H1 (cell line): ENCODE measurements at regions not wholly inside any gene's neighbourhood (a gene's known extent, or its start where the extent isn't known, plus 50 kb on each side); places are given as distances from the start of the nearest gene placed in this dataset.

Experiments used
- CTCF ChIA-PET: fragments of 300-600 bp; sonication (Branson Sonifier 250); formaldehyde crosslinking; loops from one replicate; lab custom pipeline; 2021; ENCODE audit not compliant: partially characterized antibody; lab: Charles Lee
- POLR2A ChIA-PET: fragments of 300-600 bp; sonication (Branson Sonifier 250); formaldehyde crosslinking; loops from one replicate; lab custom pipeline; 2021; ENCODE audit warnings: inconsistent platforms; ENCODE audit not compliant: partially characterized antibody; lab: Charles Lee
- DNase-seq, 2 experiments: peaks; one replicate each; pipeline versions ENCODE4 v3.0.0 to v3.0.0-alpha.2; 2010 to 2022; ENCODE audit warnings: low spot score in 2 of 2, low read depth in 1 of 2, mixed read lengths in 1 of 2
- FAIRE-seq: peaks from 2 replicates; lab custom pipeline; 2011; peaks lifted over from hg19 to GRCh38; lab: Jason Lieb, UNC
- H2AFZ ChIP-seq: 2 replicates; pipeline ENCODE4 v1.8.1; 2012; ENCODE audit warnings: low read length, inconsistent platforms
- H2AK5ac ChIP-seq: 2 replicates; pipeline ENCODE4 v1.6.1; 2013; ENCODE audit warnings: low read depth, low read length
- H2BK120ac ChIP-seq: replicated peaks from 2 replicates; pipeline ENCODE3; 2013; ENCODE audit warnings: low read depth, low read length, inconsistent platforms
- H2BK12ac ChIP-seq: 2 replicates; pipeline ENCODE4 v1.6.1; 2013; ENCODE audit warnings: low read depth, low read length
- H2BK15ac ChIP-seq: 2 replicates; pipeline ENCODE4 v1.6.1; 2013; ENCODE audit warnings: low read length
- H2BK20ac ChIP-seq: 2 replicates; pipeline ENCODE4 v1.6.1; 2013; ENCODE audit warnings: low read length
- H2BK5ac ChIP-seq: 2 replicates; pipeline ENCODE4 v1.6.1; 2013; ENCODE audit warnings: low read depth, low read length
- H3K14ac ChIP-seq: 2 replicates; pipeline ENCODE4 v1.6.1; 2013; ENCODE audit warnings: inconsistent platforms; ENCODE audit not compliant: insufficient read length
- H3K18ac ChIP-seq: 2 replicates; pipeline ENCODE4 v1.6.1; 2013; ENCODE audit warnings: low read length; ENCODE audit errors: extremely low read depth
- H3K23ac ChIP-seq: 2 replicates; pipeline ENCODE4 v1.6.1; 2013; ENCODE audit warnings: inconsistent platforms; ENCODE audit not compliant: insufficient read length
- H3K23me2 ChIP-seq: 2 replicates; pipeline ENCODE4 v1.6.1; 2013; ENCODE audit warnings: low read depth, low read length
- H3K27ac ChIP-seq: 2 replicates; pipeline ENCODE4 v1.6.1; 2011; ENCODE audit warnings: low read depth, low read length, inconsistent platforms
- H3K27me3 ChIP-seq, 4 experiments: replicated peaks in 1 of 4; 1 replicate in 1 of 4; 2 replicates in 3 of 4; pipeline versions ENCODE4 v1.6.1 to v1.8.1; 2011 to 2013; ENCODE audit warnings: low read length in 3 of 4, mild to moderate bottlenecking in 3 of 4, inconsistent platforms in 2 of 4, mixed read lengths in 2 of 4, moderate library complexity in 1 of 4; ENCODE audit not compliant: control insufficient read depth in 3 of 4, insufficient read depth in 3 of 4; ENCODE audit errors: extremely low read depth in 1 of 4
- H3K36me3 ChIP-seq, 4 experiments: 2 replicates each; pipeline versions ENCODE4 v1.6.1 to v1.8.1; 2011 to 2013; ENCODE audit warnings: mild to moderate bottlenecking in 4 of 4, low read length in 3 of 4, moderate library complexity in 2 of 4, control low read depth in 1 of 4, inconsistent platforms in 1 of 4; ENCODE audit not compliant: insufficient read depth in 4 of 4, control insufficient read depth in 2 of 4
- H3K4ac ChIP-seq: replicated peaks from 2 replicates; pipeline ENCODE3; 2013; ENCODE audit warnings: low read length, low read depth, mixed read lengths, inconsistent platforms; ENCODE audit not compliant: insufficient read length
- H3K4me1 ChIP-seq, 4 experiments: replicated peaks in 1 of 4; 1 replicate in 1 of 4; 2 replicates in 3 of 4; pipeline versions ENCODE4 v1.6.1 to v1.8.1; 2011 to 2013; ENCODE audit warnings: low read length in 3 of 4, inconsistent platforms in 2 of 4, mixed read lengths in 1 of 4; ENCODE audit not compliant: insufficient read depth in 4 of 4, control insufficient read depth in 3 of 4
- H3K4me2 ChIP-seq, 2 experiments: 2 replicates each; pipeline versions ENCODE4 v1.6.1 to v1.8.1; 2011 to 2013; ENCODE audit warnings: low read depth in 2 of 2, low read length in 2 of 2, control low read depth in 1 of 2, inconsistent platforms in 1 of 2, mild to moderate bottlenecking in 1 of 2; ENCODE audit not compliant: insufficient read depth in 1 of 2
- H3K4me3 ChIP-seq, 4 experiments: fragments of 200-600, 300-600 bp in 1 of 4; sonication (generic), shearing (Covaris generic), sonication (Bioruptor Twin) in 1 of 4; 2 replicates each; pipeline versions ENCODE4 v1.5.1 to v1.8.1; 2011 to 2016; ENCODE audit warnings: low read length in 4 of 4, low read depth in 3 of 4, control low read depth in 2 of 4, inconsistent platforms in 2 of 4, mild to moderate bottlenecking in 2 of 4, mixed read lengths in 1 of 4, moderate library complexity in 1 of 4; ENCODE audit not compliant: insufficient read depth in 2 of 4; ENCODE audit errors: extremely low read depth in 1 of 4
- H3K56ac ChIP-seq: replicated peaks from 2 replicates; pipeline ENCODE3; 2013; ENCODE audit warnings: low read depth, mild to moderate bottlenecking, mixed read lengths, low read length, inconsistent platforms; ENCODE audit not compliant: insufficient read length
- H3K79me1 ChIP-seq: 2 replicates; pipeline ENCODE4 v1.6.1; 2013; ENCODE audit warnings: low read depth, low read length, control low read depth
- H3K79me2 ChIP-seq, 2 experiments: 2 replicates each; pipeline versions ENCODE4 v1.6.1 to v1.8.1; 2012 to 2013; ENCODE audit warnings: low read length in 2 of 2, mild to moderate bottlenecking in 2 of 2, inconsistent platforms in 1 of 2; ENCODE audit not compliant: insufficient read depth in 2 of 2, control insufficient read depth in 1 of 2
- H3K9ac ChIP-seq, 4 experiments: replicated peaks in 1 of 4; 1 replicate in 1 of 4; 2 replicates in 3 of 4; pipeline versions ENCODE4 v1.6.1 to v1.8.1; 2011 to 2013; ENCODE audit warnings: low read depth in 3 of 4, low read length in 3 of 4, control low read depth in 2 of 4, mild to moderate bottlenecking in 2 of 4, moderate library complexity in 2 of 4, inconsistent platforms in 1 of 4; ENCODE audit errors: extremely low read depth in 1 of 4
- H3K9me3 ChIP-seq, 2 experiments: 2 replicates each; pipeline versions ENCODE4 v1.6.1 to v1.8.1; 2012 to 2013; ENCODE audit warnings: mild to moderate bottlenecking in 2 of 2, moderate library complexity in 2 of 2, control low read depth in 1 of 2, inconsistent platforms in 1 of 2, low read depth in 1 of 2, low read length in 1 of 2, mixed read lengths in 1 of 2; ENCODE audit not compliant: insufficient read depth in 2 of 2
- H4K20me1 ChIP-seq, 2 experiments: replicated peaks in 1 of 2; 2 replicates each; pipeline versions ENCODE3 to v1.8.1; 2011 to 2013; ENCODE audit warnings: inconsistent platforms in 2 of 2, low read length in 2 of 2, mild to moderate bottlenecking in 1 of 2; ENCODE audit not compliant: insufficient read depth in 2 of 2, control insufficient read depth in 1 of 2
- H4K5ac ChIP-seq: 2 replicates; pipeline ENCODE4 v1.6.1; 2013; ENCODE audit warnings: low read length, low read depth, mixed read lengths, inconsistent platforms; ENCODE audit not compliant: insufficient read length
- H4K8ac ChIP-seq: 2 replicates; pipeline ENCODE4 v1.8.0; 2013; ENCODE audit warnings: mild to moderate bottlenecking, moderate library complexity, low read length, inconsistent platforms; ENCODE audit not compliant: insufficient read depth; ENCODE audit errors: extremely low read depth
- H4K91ac ChIP-seq: replicated peaks from 2 replicates; pipeline ENCODE3; 2013; ENCODE audit warnings: low read length, mixed read lengths, inconsistent platforms; ENCODE audit not compliant: insufficient read length
- YY1 ChIP-seq: IDR thresholded peaks from 2 replicates; pipeline ENCODE4 v1.6.1; 2011; ENCODE audit warnings: low read depth, mild to moderate bottlenecking, low read length
- WGBS, 2 experiments: shearing (Covaris generic) in 1 of 2; methylation state at CpG; one replicate each; pipeline versions ENCODE4 v1.1.6 to v1.1.7; 2013 to 2015; ENCODE audit warnings: low lambda C conversion rate in 2 of 2, mixed read lengths in 2 of 2, inconsistent platforms in 1 of 2, low coverage in 1 of 2, missing lambda C conversion rate in 1 of 2; ENCODE audit not compliant: insufficient replicate concordance in 2 of 2, insufficient coverage in 1 of 2, insufficient read length in 1 of 2; ENCODE audit errors: extremely low coverage in 1 of 2, missing lambda C conversion rate in 1 of 2; 5-methylcytosine and 5-hydroxymethylcytosine counted together

DNA sequence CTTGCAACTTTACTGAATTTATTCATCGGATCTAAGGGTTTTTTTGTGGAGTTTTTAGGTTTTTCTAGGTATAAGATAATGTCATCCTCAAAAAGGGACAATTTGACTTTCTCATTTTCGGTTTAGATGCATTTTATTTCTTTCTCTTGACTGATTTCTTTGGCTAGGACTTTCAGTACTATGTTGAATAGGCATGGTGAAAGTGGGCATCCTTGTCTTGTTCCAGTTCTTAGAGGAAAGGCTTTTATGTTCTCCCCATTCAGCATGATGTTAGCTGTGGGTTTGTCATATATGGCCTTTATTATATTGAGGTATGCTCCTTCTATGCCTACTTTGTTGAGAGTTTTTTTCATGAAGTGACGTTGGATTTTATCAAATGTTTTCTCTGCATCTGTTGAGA is 106.7 kb downstream of the FAM43A start:
- FAIRE-seq, result no peak
- POLR2A ChIA-PET, result no interaction called here

More for the DNA sequence above, 106.7 kb downstream of the FAM43A start:
- H3K4me2 ChIP-seq, result no peak overlapping the region
- no peak overlapping the region for H3K18ac ChIP-seq
- no peak overlapping the region for H3K9ac ChIP-seq
- no peaks in the 10 kb centered on the region for H3K4me1 ChIP-seq
- no peaks in the 10 kb centered on the region for H3K23me2 ChIP-seq
- H4K8ac ChIP-seq, result no peak overlapping the region
- H3K36me3 ChIP-seq, result no peaks in the 10 kb centered on the region
- no peak overlapping the region for H2BK5ac ChIP-seq
- H3K27me3 ChIP-seq, result no peaks in the 10 kb centered on the region
- no peak overlapping the region for H4K91ac ChIP-seq
- no peak overlapping the region for H3K27ac ChIP-seq
- no peak overlapping the region for H2BK12ac ChIP-seq
- H3K9me3 ChIP-seq, result no peaks in the 10 kb centered on the region
- no peak overlapping the region for H2BK15ac ChIP-seq
- no peaks in the 10 kb centered on the region for H4K20me1 ChIP-seq
- H3K56ac ChIP-seq, result no peak overlapping the region
- H2AK5ac ChIP-seq, result no peak overlapping the region
- H3K79me2 ChIP-seq, result no peaks in the 10 kb centered on the region
- WGBS, 2 experiments, result 81% methylated on average over 3 of the region's 3 CpGs; no CpG with 5 or more reads in 1 of the 2 experiments
- no peak overlapping the region for H2BK20ac ChIP-seq
- H3K14ac ChIP-seq, result no peak overlapping the region
- H3K79me1 ChIP-seq, result no peaks in the 10 kb centered on the region
- no peak overlapping the region for H4K5ac ChIP-seq
- CTCF ChIA-PET, result interaction anchor here (0.7 kb wide), 1 partner anchor 26 kb away, joined by 3 read pairs; no protein-coding TSS in a partner anchor
- H3K4me3 ChIP-seq, result no peak overlapping the region
- no peak overlapping the region for H2BK120ac ChIP-seq
- no peak overlapping the region for H3K4ac ChIP-seq
- DNase-seq, result no peak
- TF ChIP-seq YY1, result no peak
- no peak overlapping the region for H2AFZ ChIP-seq
- no peak overlapping the region for H3K23ac ChIP-seq
